ENCODE measurements at regions not wholly inside any gene's neighbourhood (a gene's known extent, or its start where the extent isn't known, plus 50 kb on each side); places are given as distances from the start of the nearest gene placed in this dataset.

GRCh38 chr1:157234705-157235273 is 96.6 kb upstream of the ETV3 start:
- TF ChIP-seq CTCF (IDR thresholded peaks at IDR 0.05), result no peak
- TF ChIP-seq POLR2A (IDR thresholded peaks at IDR 0.05), result no peak

All from prostate gland (tissue), 2 donors.